ENCODE measurements at regions not wholly inside any gene's neighbourhood (a gene's known extent, or its start where the extent isn't known, plus 50 kb on each side); places are given as distances from the start of the nearest gene placed in this dataset.

DNA sequence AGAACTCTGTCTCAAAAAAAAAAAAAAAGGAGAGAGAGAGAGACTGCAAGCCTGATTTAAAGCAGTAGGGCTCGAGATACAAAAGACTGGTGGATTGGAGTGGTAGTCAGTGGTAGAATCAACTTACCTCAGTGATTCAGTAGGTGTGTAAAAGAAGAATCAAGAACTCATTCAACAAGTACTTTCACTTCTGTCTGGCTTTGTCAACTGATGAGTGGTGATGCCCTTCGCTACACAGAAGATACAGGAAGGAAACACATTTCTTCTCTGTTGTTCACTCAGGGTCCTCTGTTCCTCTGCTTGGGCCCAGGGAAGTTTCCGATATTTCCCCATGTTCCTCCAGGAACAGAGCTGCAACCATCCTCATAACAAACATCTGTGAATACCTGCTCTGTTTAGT lies 68.6 kb upstream of the COG2 start:
- TF ChIP-seq, protein P1, sequence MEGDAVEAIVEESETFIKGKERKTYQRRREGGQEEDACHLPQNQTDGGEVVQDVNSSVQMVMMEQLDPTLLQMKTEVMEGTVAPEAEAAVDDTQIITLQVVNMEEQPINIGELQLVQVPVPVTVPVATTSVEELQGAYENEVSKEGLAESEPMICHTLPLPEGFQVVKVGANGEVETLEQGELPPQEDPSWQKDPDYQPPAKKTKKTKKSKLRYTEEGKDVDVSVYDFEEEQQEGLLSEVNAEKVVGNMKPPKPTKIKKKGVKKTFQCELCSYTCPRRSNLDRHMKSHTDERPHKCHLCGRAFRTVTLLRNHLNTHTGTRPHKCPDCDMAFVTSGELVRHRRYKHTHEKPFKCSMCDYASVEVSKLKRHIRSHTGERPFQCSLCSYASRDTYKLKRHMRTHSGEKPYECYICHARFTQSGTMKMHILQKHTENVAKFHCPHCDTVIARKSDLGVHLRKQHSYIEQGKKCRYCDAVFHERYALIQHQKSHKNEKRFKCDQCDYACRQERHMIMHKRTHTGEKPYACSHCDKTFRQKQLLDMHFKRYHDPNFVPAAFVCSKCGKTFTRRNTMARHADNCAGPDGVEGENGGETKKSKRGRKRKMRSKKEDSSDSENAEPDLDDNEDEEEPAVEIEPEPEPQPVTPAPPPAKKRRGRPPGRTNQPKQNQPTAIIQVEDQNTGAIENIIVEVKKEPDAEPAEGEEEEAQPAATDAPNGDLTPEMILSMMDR (IDR thresholded peaks at IDR 0.05), result no peak
- no peak for TF ChIP-seq POLR2A (IDR thresholded peaks at IDR 0.05)
